H9 (cell line): ENCODE measurements at regions not wholly inside any gene's neighbourhood (a gene's known extent, or its start where the extent isn't known, plus 50 kb on each side); places are given as distances from the start of the nearest gene placed in this dataset.

ENCODE experiments used
- DNase-seq: peaks from one replicate; pipeline ENCODE4 v3.0.0-alpha.2; 2017
- H2AFZ ChIP-seq: one replicate; pipeline ENCODE4 v1.6.1; 2013; ENCODE audit warnings: mild to moderate bottlenecking, low read length, control low read depth, moderate library complexity
- H2AK5ac ChIP-seq: 2 replicates; pipeline ENCODE4 v1.6.1; 2013; ENCODE audit warnings: low read length, control low read depth, mixed read lengths; ENCODE audit not compliant: insufficient read length
- H2BK120ac ChIP-seq: one replicate; pipeline ENCODE4 v1.6.1; 2013; ENCODE audit warnings: low read depth, mild to moderate bottlenecking, low read length, control low read depth, inconsistent platforms; ENCODE audit not compliant: poor library complexity, severe bottlenecking
- H2BK12ac ChIP-seq: 2 replicates; pipeline ENCODE4 v1.6.1; 2013; ENCODE audit warnings: low read length, control low read depth, mixed read lengths, low read depth; ENCODE audit not compliant: insufficient read length
- H2BK15ac ChIP-seq: 2 replicates; pipeline ENCODE4 v1.6.1; 2013; ENCODE audit warnings: low read depth, low read length, control low read depth
- H2BK20ac ChIP-seq: one replicate; pipeline ENCODE4 v1.6.1; 2013; ENCODE audit warnings: low read depth, mild to moderate bottlenecking, low read length, control low read depth, inconsistent platforms; ENCODE audit not compliant: poor library complexity, severe bottlenecking
- H2BK5ac ChIP-seq: 2 replicates; pipeline ENCODE4 v1.6.1; 2013; ENCODE audit warnings: low read length, control low read depth, mixed read lengths; ENCODE audit not compliant: insufficient read length
- H3K14ac ChIP-seq: 2 replicates; pipeline ENCODE4 v1.6.1; 2013; ENCODE audit warnings: low read length, control low read depth; ENCODE audit not compliant: insufficient read depth
- H3K18ac ChIP-seq: 2 replicates; pipeline ENCODE4 v1.6.1; 2013; ENCODE audit warnings: low read depth, mild to moderate bottlenecking, mixed read lengths, low read length, control low read depth; ENCODE audit not compliant: insufficient read length
- H3K23ac ChIP-seq: 2 replicates; pipeline ENCODE4 v1.6.1; 2013; ENCODE audit warnings: low read length, control low read depth, mixed read lengths, low read depth; ENCODE audit not compliant: insufficient read length
- H3K23me2 ChIP-seq: 2 replicates; pipeline ENCODE4 v1.6.1; 2013; ENCODE audit warnings: low read depth, mild to moderate bottlenecking, mixed read lengths, low read length, control low read depth; ENCODE audit not compliant: insufficient read length, poor library complexity, severe bottlenecking
- H3K27ac ChIP-seq: 2 replicates; pipeline ENCODE4 v1.5.1; 2013; ENCODE audit warnings: low read length, control low read depth, mixed read lengths, low read depth; ENCODE audit not compliant: insufficient read length
- H3K27me3 ChIP-seq: 2 replicates; pipeline ENCODE4 v1.6.1; 2013; ENCODE audit warnings: low read length, control low read depth, inconsistent platforms; ENCODE audit not compliant: insufficient read depth
- H3K4ac ChIP-seq: 2 replicates; pipeline ENCODE4 v1.6.1; 2013; ENCODE audit warnings: low read depth, mild to moderate bottlenecking, control low read depth, inconsistent platforms, low read length, moderate library complexity
- H3K4me1 ChIP-seq: 2 replicates; pipeline ENCODE4 v1.6.1; 2013; ENCODE audit warnings: low read length, control low read depth, inconsistent platforms; ENCODE audit not compliant: insufficient read depth
- H3K4me2 ChIP-seq: 2 replicates; pipeline ENCODE4 v1.6.1; 2013; ENCODE audit warnings: low read length, control low read depth, mixed read lengths; ENCODE audit not compliant: insufficient read length, insufficient read depth
- H3K56ac ChIP-seq: 2 replicates; pipeline ENCODE4 v1.6.1; 2013; ENCODE audit warnings: low read depth, mild to moderate bottlenecking, mixed read lengths, low read length, control low read depth; ENCODE audit not compliant: insufficient read length
- H3K79me1 ChIP-seq: 2 replicates; pipeline ENCODE4 v1.6.1; 2013; ENCODE audit warnings: low read depth, mild to moderate bottlenecking, moderate library complexity, low read length, control low read depth, inconsistent platforms; ENCODE audit not compliant: insufficient read depth, poor library complexity, severe bottlenecking
- H3K79me2 ChIP-seq: 2 replicates; pipeline ENCODE4 v1.6.1; 2013; ENCODE audit warnings: low read length, control low read depth, inconsistent platforms; ENCODE audit not compliant: insufficient read depth
- H3K9ac ChIP-seq: 2 replicates; pipeline ENCODE4 v1.6.1; 2013; ENCODE audit warnings: low read length, control low read depth, mixed read lengths; ENCODE audit not compliant: insufficient read length; ENCODE audit errors: extremely low read depth
- H3K9me3 ChIP-seq: one replicate; pipeline ENCODE4 v1.6.1; 2013; ENCODE audit warnings: low read depth, low read length, inconsistent platforms; ENCODE audit not compliant: control insufficient read depth
- H3T11ph ChIP-seq: one replicate; pipeline ENCODE4 v1.6.1; 2013; ENCODE audit warnings: mild to moderate bottlenecking, low read length, control low read depth, inconsistent platforms
- H4K20me1 ChIP-seq: one replicate; pipeline ENCODE4 v1.6.1; 2013; ENCODE audit not compliant: control insufficient read depth, insufficient read length, insufficient read depth
- H4K5ac ChIP-seq: 2 replicates; pipeline ENCODE4 v1.6.1; 2013; ENCODE audit warnings: low read depth, mild to moderate bottlenecking, mixed read lengths, low read length, control low read depth; ENCODE audit not compliant: insufficient read length
- H4K8ac ChIP-seq: replicated peaks from 2 replicates; pipeline ENCODE4 v1.6.1; 2013; ENCODE audit warnings: low read length, control low read depth, mixed read lengths, low read depth; ENCODE audit not compliant: insufficient read length
- H4K91ac ChIP-seq: 2 replicates; pipeline ENCODE4 v1.6.1; 2013; ENCODE audit warnings: low read depth, mild to moderate bottlenecking, moderate library complexity, mixed read lengths, low read length, control low read depth; ENCODE audit not compliant: insufficient read length
- H3K27ac Mint-ChIP-seq, 3 experiments: 2 replicates in 2 of 3; 3 replicates in 1 of 3; pipeline ENCODE4 v1.8.0; 2020 to 2021; ENCODE audit warnings: mixed read lengths in 3 of 3, mild to moderate bottlenecking in 1 of 3, moderate library complexity in 1 of 3
- H3K27me3 Mint-ChIP-seq: 2 replicates; pipeline ENCODE4 v1.8.0; 2021; ENCODE audit warnings: low read depth, mild to moderate bottlenecking, moderate library complexity, mixed read lengths
- H3K36me3 Mint-ChIP-seq, 3 experiments: 2 replicates in 2 of 3; 3 replicates in 1 of 3; pipeline ENCODE4 v1.8.0; 2020 to 2021; ENCODE audit warnings: low read depth in 3 of 3, mixed read lengths in 3 of 3; ENCODE audit not compliant: insufficient read depth in 1 of 3
- H3K4me1 Mint-ChIP-seq, 2 experiments: 2 replicates each; pipeline ENCODE4 v1.8.0; 2020; ENCODE audit warnings: mixed read lengths in 2 of 2
- H3K4me3 Mint-ChIP-seq, 2 experiments: 2 replicates in 1 of 2; 3 replicates in 1 of 2; pipeline ENCODE4 v1.8.0; 2020 to 2021; ENCODE audit warnings: mild to moderate bottlenecking in 2 of 2, mixed read lengths in 2 of 2, moderate library complexity in 1 of 2
- H3K9me3 Mint-ChIP-seq, 2 experiments: 2 replicates in 1 of 2; 3 replicates in 1 of 2; pipeline ENCODE4 v1.8.0; 2020; ENCODE audit warnings: mild to moderate bottlenecking in 2 of 2, mixed read lengths in 2 of 2, moderate library complexity in 1 of 2
- CTCF ChIP-seq: fragments of 200-600 bp; sonication (generic); conservative IDR thresholded peaks from 3 replicates; pipeline ENCODE4 v1.8.0; 2021; ENCODE audit warnings: antibody characterized with exemption, mild to moderate bottlenecking
- WGBS: extraction: QIAGEN DNeasy Blood & Tissue Kit; methylation state at CpG from one replicate; pipeline ENCODE4 v1.1.7; 2013; ENCODE audit warnings: missing lambda C conversion rate, low lambda C conversion rate, mixed read lengths; ENCODE audit not compliant: insufficient read length; ENCODE audit errors: extremely low coverage; 5-methylcytosine and 5-hydroxymethylcytosine counted together

- no peak overlapping the region for H3K27ac ChIP-seq
- no peak overlapping the region for H4K8ac ChIP-seq
- H3K23me2 ChIP-seq: no peaks in the 10 kb centered on the region
- Mint-ChIP-seq H3K4me3 (no peak overlapping the region), H3K9me3 (peaks cover 0 to 3% of the 10 kb centered on the region in 2 experiments; a peak in 1 of 5 replicates), H3K36me3 (no peaks in the 10 kb centered on the region), H3K4me1 (peaks cover 5% of the 10 kb centered on the region in 2 experiments), H3K27ac (no peak overlapping the region), H3K27me3 (peaks cover 3% of the 10 kb centered on the region; the same call in 1 of the 2 replicates)
- no peaks in the 10 kb centered on the region for H4K20me1 ChIP-seq
- no peak overlapping the region for H2AK5ac ChIP-seq
- H3K23ac ChIP-seq: no peak overlapping the region
- H3K18ac ChIP-seq: no peak overlapping the region
- H2BK20ac ChIP-seq: no peak overlapping the region
- no peaks in the 10 kb centered on the region for H3K79me2 ChIP-seq
- no peaks in the 10 kb centered on the region for H3K27me3 ChIP-seq
- no peak overlapping the region for H2AFZ ChIP-seq
- no peak overlapping the region for H4K5ac ChIP-seq
- H3K79me1 ChIP-seq: no peaks in the 10 kb centered on the region
- H2BK120ac ChIP-seq: no peak overlapping the region
- no peak overlapping the region for H4K91ac ChIP-seq
- no peak overlapping the region for H3K4me2 ChIP-seq
- no peak overlapping the region for H3T11ph ChIP-seq
- H2BK15ac ChIP-seq: no peak overlapping the region
- TF ChIP-seq CTCF: no peak
- no peaks in the 10 kb centered on the region for H3K4me1 ChIP-seq
- no peak overlapping the region for H3K56ac ChIP-seq
- no peak overlapping the region for H3K4ac ChIP-seq
- no peaks in the 10 kb centered on the region for H3K9me3 ChIP-seq
- no peak overlapping the region for H2BK12ac ChIP-seq
- WGBS: no CpG with 5 or more reads among the region's 3 CpGs
- no peak overlapping the region for H3K14ac ChIP-seq
- no peak overlapping the region for H3K9ac ChIP-seq
- no peak overlapping the region for H2BK5ac ChIP-seq
- no peak for DNase-seq
Observed at GRCh38 chr11:46212720-46213119, 64.7 kb upstream of the CREB3L1 start.
